HG02981 (cell line): ENCODE measurements at regions not wholly inside any gene's neighbourhood (a gene's known extent, or its start where the extent isn't known, plus 50 kb on each side); places are given as distances from the start of the nearest gene placed in this dataset.

Experiments
- ATAC-seq: cut with Tn5 transposase; IDR thresholded peaks from one replicate; pipeline ENCODE4 v1.9.1; 2021; ENCODE audit warnings: mild to moderate bottlenecking, moderate library complexity; ENCODE audit not compliant: unreplicated experiment

- ATAC-seq: no peak
Observed at GRCh38 chr15:81547521-81548132, 173.6 kb upstream of the TMC3 start.

GRCh38 chr15:81544385-81544784 lies 170.4 kb upstream of the TMC3 start:
- no peak for ATAC-seq

- no peak for ATAC-seq
Observed at GRCh38 chr15:81540909-81541308, 166.9 kb upstream of the TMC3 start.

GRCh38 chr15:81536356-81536755 lies 162.3 kb upstream of the TMC3 start:
- ATAC-seq: no peak

- ATAC-seq: no peak
Observed at GRCh38 chr15:81534124-81534523, 160.1 kb upstream of the TMC3 start.

GRCh38 chr15:81532001-81532400 lies 158.0 kb upstream of the TMC3 start:
- ATAC-seq: no peak

GRCh38 chr15:81531109-81531592 lies 157.1 kb upstream of the TMC3 start:
- ATAC-seq: no peak

- no peak for ATAC-seq
Observed at GRCh38 chr15:81530271-81530691, 156.3 kb upstream of the TMC3 start.

- ATAC-seq: no peak
Observed at GRCh38 chr15:81529481-81529880, 155.5 kb upstream of the TMC3 start.

- no peak for ATAC-seq
Observed at GRCh38 chr15:81526029-81526428, 152.0 kb upstream of the TMC3 start.

- no peak for ATAC-seq
Observed at GRCh38 chr15:81524496-81524895, 150.5 kb upstream of the TMC3 start.

- ATAC-seq: no peak
Observed at GRCh38 chr15:81523867-81524266, 149.9 kb upstream of the TMC3 start.

- no peak for ATAC-seq
Observed at GRCh38 chr15:81520480-81520879, 146.5 kb upstream of the TMC3 start.

- ATAC-seq: no peak
Observed at GRCh38 chr15:81516461-81516860, 142.4 kb upstream of the TMC3 start.

GRCh38 chr15:81516012-81516411 lies 142.0 kb upstream of the TMC3 start:
- no peak for ATAC-seq

GRCh38 chr15:81514725-81515124 lies 140.7 kb upstream of the TMC3 start:
- no peak for ATAC-seq

- no peak for ATAC-seq
Observed at GRCh38 chr15:81511138-81511537, 137.1 kb upstream of the TMC3 start.

- no peak for ATAC-seq
Observed at GRCh38 chr15:81507831-81508230, 133.8 kb upstream of the TMC3 start.

- ATAC-seq: no peak
Observed at GRCh38 chr15:81506936-81507335, 132.9 kb upstream of the TMC3 start.

- ATAC-seq: no peak
Observed at GRCh38 chr15:81506071-81506470, 132.1 kb upstream of the TMC3 start.

- ATAC-seq: no peak
Observed at GRCh38 chr15:81504170-81504905, 130.3 kb upstream of the TMC3 start.

- no peak for ATAC-seq
Observed at GRCh38 chr15:81502439-81502838, 128.4 kb upstream of the TMC3 start.

- ATAC-seq: no peak
Observed at GRCh38 chr15:81500081-81500480, 126.1 kb upstream of the TMC3 start.
